GM19438 (cell line): ENCODE measurements at regions not wholly inside any gene's neighbourhood (a gene's known extent, or its start where the extent isn't known, plus 50 kb on each side); places are given as distances from the start of the nearest gene placed in this dataset.
"Not testable (repeated sequence)": the region's sequence is repeated elsewhere in the genome, so short reads cannot be mapped to it uniquely, and the experiment has no call there.

Experiments
- ATAC-seq: cut with Tn5 transposase; IDR thresholded peaks from one replicate; pipeline ENCODE4 v1.9.1; 2021; ENCODE audit warnings: low read depth; ENCODE audit not compliant: unreplicated experiment

DNA sequence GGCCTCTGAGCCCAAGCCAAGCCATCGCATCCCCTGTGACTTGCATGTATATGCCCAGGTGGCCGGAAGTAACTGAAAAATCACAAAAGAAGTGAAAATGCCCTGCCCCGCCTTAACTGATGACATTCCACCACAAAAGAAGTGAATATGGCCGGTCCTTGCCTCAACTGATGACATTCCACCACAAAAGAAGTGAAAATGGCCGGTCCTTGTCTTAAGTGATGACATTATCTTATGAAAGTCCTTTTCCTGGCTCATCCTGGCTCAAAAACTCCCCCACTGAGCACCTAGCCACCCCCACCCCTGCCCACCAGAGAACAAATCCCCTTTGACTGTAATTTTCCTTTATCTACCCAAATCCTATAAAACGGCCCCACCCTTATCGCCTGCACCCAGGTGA, 712.7 kb upstream of the PABPC4L start:
- ATAC-seq = not testable (repeated sequence)

GRCh38 chr4:134911941-134912340, 710.4 kb upstream of the PABPC4L start:
- ATAC-seq = no peak

DNA sequence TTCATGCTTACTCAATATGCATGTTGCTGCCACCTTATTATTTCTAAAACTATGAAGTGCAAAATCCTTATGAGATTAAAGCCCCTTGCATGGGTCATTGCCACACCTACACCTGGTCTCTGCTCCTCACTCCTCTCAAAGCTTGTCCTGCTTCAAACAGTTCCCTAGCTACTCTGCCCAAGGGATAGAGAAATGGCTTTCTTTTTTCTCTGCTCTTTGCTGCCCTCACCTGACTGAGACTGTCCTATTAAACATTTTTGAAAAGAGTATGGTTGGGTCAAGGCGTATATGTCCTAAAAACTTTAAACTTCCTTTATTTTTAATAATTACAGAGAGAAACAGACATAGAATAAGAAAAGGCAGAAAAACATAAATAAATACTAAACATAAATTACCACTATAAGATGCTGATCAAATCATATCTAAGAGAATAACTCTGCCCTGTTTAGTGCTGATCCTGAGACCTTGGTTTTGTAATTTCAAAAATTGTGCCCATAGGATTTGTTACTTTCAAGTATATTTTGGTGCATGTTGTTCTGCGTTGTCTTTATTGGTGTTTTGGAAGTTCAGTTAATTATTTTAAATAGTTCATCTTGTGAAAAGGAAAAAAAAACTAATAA, 704.9 kb upstream of the PABPC4L start:
- no peak for ATAC-seq

- ATAC-seq = no peak
These were observed 703.5 kb upstream of the PABPC4L start for GRCh38 chr4:134905061-134905460.

DNA sequence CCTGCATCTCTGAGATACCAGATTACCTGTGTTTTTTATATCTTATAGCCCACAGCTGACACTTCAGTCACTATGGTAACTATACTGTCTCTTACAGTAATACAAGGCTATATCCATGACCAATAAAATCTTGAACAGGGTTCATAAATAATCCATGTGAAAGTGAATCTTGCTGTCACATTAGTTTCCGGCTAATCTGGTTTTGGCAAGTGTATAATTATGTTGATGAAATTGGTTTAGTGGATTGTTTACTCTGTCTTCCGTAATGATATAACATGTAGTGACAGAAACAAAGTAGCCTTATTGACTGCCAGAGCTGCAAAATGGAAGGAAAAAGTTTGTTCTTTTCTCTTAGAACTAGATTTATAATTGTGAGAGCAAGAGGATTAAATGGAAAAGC, 686.6 kb upstream of the PABPC4L start:
- ATAC-seq = no peak

DNA sequence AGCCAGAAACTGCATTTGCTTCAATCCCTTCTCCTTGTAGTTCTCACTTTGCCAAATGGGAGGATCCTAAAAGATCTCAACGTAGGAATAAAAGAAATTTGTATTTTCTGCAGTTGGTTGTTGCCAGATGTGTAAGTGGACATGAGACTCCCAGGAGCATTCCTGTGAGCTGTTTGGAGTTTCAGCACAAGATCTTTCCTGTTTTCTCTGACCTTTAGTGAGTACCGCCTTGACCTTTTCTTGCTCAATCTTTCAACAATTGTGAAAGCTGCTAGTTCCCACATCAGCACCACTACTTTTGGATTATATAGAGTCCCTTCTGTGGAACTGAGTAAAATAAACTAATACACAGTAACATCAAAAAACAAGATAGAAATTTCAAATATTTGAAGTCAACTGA, 683.8 kb upstream of the PABPC4L start:
- no peak for ATAC-seq

DNA sequence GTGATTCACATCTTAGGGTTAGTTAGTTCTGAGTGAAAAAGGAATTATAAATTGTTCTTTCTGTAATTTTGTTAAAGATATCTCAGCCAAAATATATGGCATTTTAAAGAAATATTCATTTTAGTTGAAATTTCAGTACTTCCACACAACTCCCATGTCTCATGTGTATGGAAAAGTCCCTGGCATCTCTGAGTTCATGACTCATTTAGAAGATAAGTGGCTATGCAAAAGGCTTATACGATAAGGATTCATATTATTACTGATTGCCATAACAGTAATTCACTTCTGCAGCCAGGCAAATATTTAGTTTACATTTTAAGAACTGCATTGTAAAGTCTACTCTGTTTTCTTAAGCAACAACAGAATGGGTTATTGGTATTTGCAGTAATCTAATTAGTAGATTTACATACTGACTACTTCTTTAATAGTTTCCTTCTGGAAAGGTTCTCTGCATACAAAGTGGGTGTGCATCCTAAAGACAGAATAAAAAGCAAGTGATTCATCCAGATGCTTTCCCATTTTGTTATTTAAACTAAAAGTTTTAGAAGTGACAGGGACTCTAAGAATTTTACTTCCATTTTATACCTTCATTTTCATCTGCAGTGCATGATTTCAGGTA, 682.4 kb upstream of the PABPC4L start:
- ATAC-seq = no peak

DNA sequence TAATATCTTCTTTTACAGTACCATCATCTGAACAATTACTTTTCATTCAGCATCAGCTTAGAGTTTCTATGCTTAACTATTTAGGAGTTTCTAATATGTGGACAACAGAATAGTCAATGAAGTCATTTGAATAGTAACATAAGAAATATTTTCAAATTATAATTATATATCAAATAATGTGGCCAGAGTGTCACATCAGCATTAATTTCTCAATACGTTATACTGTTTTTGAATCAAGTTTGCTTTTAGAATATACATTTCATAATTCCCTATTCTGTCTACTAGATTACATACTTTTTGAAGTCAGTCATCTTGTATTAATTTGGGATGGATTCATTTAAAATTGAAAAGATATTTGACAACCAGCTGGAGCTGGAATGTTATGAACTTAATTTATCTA, 677.4 kb upstream of the PABPC4L start:
- no peak for ATAC-seq

GRCh38 chr4:134867027-134867426, 665.4 kb upstream of the PABPC4L start:
- ATAC-seq = no peak

GRCh38 chr4:134865675-134866074, 664.1 kb upstream of the PABPC4L start:
- ATAC-seq = no peak

DNA sequence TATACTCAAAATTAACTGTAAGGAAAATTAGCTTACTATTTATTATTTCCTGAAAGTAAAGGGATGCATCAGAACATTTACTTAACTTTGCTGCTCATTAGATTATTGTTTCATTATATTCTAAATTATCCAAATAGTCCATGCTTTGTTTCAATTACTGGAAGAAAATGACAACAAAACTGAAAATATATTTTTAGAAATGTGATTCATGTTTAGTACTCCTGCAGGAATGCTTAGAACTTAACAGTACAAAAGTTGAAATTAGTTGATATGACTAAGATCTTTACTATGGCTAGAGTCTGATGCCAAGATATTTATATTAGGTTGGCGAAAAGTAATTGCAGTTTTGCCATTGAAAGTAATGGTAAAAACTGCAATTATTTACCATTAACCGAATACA, 660.5 kb upstream of the PABPC4L start:
- no peak for ATAC-seq

GRCh38 chr4:134848681-134849080, 647.1 kb upstream of the PABPC4L start:
- no peak for ATAC-seq

DNA sequence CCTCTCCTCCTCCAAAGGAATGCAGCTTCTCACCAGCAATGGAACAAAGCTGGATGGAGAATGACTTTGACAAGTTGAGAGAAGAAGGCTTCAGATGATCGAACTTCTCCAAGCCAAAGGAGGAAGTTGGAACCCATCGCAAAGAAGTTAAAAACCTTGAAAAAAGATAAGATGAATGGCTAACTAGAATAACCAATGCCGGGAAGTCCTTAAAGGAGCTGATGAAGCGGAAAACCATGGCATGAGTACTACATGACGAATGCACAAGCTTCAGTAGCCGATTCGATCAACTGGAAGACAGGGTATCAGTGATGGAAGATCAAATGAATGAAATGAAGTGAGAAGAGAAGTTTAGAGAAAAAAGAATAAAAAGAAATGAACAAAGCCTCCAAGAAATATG, 629.2 kb upstream of the PABPC4L start:
- not testable (repeated sequence) for ATAC-seq

GRCh38 chr4:134812611-134813010, 611.0 kb upstream of the PABPC4L start:
- no peak for ATAC-seq

DNA sequence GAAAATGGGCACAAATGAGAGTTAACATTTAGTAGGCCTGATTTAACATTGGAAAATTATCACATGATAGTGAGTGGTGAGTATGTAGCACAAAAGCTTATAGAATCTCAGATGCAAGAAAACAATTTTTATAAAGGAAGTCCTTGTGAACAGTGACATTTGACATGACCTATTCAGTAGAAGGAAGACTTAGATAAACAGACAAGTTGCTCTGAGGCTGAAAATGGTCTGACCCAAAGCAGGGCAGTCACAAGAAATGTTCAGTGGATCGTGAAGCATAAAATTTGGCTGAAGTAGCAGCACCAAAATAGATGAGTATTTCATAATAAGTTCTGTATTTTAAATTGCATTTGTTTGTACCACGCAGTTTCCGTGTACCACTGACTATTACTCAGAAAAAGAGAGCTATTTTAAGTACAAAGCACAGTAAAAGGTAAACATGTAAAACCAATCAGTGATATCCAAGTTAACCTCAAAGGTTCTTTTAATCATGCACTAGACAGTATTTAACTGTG, 605.7 kb upstream of the PABPC4L start:
- no peak for ATAC-seq

DNA sequence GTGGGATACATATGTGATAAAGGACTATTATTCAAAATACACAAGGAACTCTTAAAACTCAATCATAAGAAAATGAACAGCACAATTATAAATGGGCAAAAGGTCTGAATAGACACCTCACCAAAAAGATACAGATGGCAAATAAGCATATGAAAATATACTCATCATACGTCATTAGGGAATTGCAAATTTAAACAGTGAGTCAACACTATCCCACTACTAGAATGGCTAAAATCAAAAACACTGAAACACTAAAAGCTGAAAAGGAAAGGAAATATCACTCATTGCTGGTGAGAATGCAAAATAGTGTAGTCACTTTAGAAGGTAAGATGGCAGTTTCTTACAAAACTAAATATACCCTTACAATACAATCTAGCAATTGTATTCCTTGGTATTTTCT, 597.0 kb upstream of the PABPC4L start:
- no peak for ATAC-seq

DNA sequence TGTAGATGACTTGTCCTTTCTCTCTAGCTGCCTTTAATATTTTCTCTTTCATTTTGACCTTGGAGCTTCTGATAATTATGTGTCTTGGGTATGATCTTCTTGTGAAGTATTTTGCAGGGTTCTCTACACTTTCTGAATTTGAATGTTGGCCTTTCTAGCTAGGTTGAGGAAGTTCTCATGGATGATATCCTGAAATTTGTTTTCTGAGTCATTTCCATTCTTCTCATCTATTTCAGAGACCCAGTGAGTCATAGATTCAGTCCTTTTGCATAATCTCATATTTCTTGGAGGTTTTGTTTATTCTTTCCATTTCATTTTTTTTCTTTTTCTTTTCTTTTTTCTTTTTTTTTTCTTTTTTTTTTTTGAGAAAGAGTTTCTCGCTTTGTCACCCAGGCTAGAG, 585.7 kb upstream of the PABPC4L start:
- ATAC-seq = no peak

DNA sequence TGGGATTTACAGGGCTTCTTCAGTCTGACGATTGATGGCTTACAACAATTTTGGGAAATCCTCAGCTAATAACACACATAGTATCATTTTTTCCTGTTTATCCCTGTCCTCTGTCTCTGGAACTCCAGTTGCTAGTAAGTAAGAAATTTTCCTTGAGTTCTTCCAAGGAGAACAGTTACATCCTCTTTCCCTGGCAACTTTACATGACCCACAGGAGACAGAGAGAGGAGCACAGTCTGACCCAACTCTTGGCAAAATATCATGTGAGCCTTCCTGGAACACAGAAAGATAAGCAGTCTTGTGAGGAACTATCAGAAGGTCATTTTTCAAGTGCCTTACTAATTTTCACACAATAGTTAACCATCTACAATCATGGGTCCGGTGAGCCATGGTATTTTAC, 578.7 kb upstream of the PABPC4L start:
- ATAC-seq = no peak

- no peak for ATAC-seq
These were observed 576.0 kb upstream of the PABPC4L start for GRCh38 chr4:134777606-134778005.

DNA sequence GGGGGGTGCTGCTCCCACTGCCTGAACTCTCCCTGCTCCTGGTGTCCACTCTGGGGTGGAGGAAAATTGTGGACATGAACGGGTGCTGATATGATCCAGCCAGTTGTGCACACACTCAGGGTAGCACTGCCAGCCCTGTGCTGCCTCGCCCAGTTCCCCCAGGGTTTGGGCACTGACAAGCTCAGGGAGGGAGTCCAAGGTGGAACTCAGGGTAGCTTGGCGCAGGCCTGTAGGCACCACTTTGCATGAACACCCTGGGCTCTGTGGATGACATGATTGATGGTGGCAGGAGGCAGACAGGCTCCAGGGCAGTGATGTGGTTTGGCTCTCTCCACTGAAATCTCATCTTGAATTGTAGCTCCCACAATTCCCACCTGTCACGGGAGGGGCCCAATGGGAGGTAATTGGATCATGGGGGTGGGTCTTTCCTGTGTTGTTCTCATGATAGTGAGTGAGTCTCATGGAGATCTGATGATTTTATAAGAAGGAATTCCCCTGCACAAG, 572.0 kb upstream of the PABPC4L start:
- no peak for ATAC-seq

DNA sequence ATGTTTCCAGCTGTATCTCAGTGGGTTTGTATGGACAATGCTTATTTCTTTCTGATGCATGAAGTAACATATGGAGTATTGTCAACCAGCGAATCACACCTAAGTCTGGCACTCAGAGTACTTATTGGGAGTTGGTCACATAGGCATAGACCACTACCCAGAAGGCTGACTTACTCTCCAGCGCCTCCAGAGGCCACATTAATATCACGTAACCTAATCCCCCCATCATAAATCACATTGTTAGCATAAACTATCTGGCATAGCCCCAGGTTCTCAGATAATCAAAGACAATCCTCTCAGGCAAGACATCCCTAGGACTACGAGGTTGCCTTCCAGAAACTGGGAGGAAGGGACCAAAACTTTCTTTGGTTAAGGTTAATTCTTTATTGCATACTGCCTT, 560.5 kb upstream of the PABPC4L start:
- no peak for ATAC-seq

DNA sequence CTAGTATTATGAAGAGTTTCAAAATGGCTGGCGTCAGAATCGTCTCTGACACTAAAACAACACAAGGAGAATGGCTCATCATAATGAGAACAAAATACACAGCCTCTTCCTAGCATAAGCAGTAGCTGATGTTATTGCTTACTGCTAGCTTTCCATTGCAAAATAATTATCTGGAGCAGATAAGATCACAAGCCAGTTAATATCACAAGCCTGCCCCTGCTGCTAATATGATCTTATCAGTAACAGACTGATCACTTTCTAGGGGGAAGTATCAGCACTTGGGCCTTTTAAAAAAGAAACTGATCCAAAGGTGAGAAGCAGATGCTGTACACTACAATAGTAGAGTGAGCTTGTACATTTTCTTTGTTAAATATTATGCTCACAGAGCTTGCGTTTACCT, 554.8 kb upstream of the PABPC4L start:
- ATAC-seq = no peak
